HCT116 (cell line): ENCODE measurements at regions not wholly inside any gene's neighbourhood (a gene's known extent, or its start where the extent isn't known, plus 50 kb on each side); places are given as distances from the start of the nearest gene placed in this dataset.

Experiments used
- ATAC-seq: fragments of 200-7000 bp; cut with Tn5 transposase; 2 replicates; pipeline ENCODE4 v1.9.1; 2020; ENCODE audit warnings: mild to moderate bottlenecking, moderate library complexity
- BruUV-seq: library from RNA; stranded (reverse); fragments of 400-500 nt; replicated peaks from 2 replicates; lab custom pipeline; 2021; lab: Mats Ljungman, UMichigan
- CTCF ChIA-PET: fragments of 300-600 bp; sonication (Branson Sonifier 250); formaldehyde crosslinking; loops from one replicate; lab custom pipeline; 2021; ENCODE audit warnings: antibody characterized with exemption; lab: Charles Lee
- POLR2A ChIA-PET: fragments of 300-600, 350-600 bp; sonication (Branson Sonifier 250); formaldehyde crosslinking; loops from one replicate; lab custom pipeline; 2021; ENCODE audit warnings: antibody characterized with exemption; lab: Charles Lee
- RAD21 ChIA-PET, 2 experiments: fragments of 300-600 bp; sonication (Branson Sonifier 250); formaldehyde crosslinking; loops; one replicate each; lab custom pipeline; 2023; ENCODE audit warnings: low total read pairs in 2 of 2; ENCODE audit not compliant: uncharacterized antibody in 2 of 2, unreplicated experiment in 2 of 2, low non-redundant PET in 1 of 2; lab: Charles Lee
- DNase-seq: peaks from one replicate; pipeline ENCODE4 v3.0.0-alpha.2; 2010; ENCODE audit warnings: low read depth, low spot score
- H2AFZ ChIP-seq: fragments of 200-600 bp; shearing (Covaris generic), sonication (generic); 2 replicates; pipeline ENCODE4 v1.6.1; 2017; ENCODE audit warnings: low read depth, mixed run types, mixed read lengths, antibody characterized with exemption, low read length; ENCODE audit not compliant: poor library complexity, severe bottlenecking
- H3K27ac ChIP-seq: 2 replicates; pipeline ENCODE4 v1.5.1; 2012; ENCODE audit warnings: low read depth, low read length
- H3K27me3 ChIP-seq: fragments of 200-600 bp; sonication (generic); 2 replicates; pipeline ENCODE4 v1.6.1; 2016; ENCODE audit warnings: mixed run types, low read length, mixed read lengths; ENCODE audit not compliant: insufficient read depth
- H3K36me3 ChIP-seq, 2 experiments: fragments of 200-500 bp in 1 of 2; fragments of 200-600 bp in 1 of 2; sonication (Bioruptor generic) in 1 of 2; sonication (generic) in 1 of 2; 2 replicates each; pipeline versions ENCODE4 v1.5.1 to v1.6.1; 2014 to 2016; ENCODE audit warnings: low read length in 2 of 2, inconsistent platforms in 1 of 2, mixed read lengths in 1 of 2, mixed run types in 1 of 2; ENCODE audit not compliant: insufficient read depth in 2 of 2, control insufficient read depth in 1 of 2
- H3K4me1 ChIP-seq, 2 experiments: fragments of 200-600 bp in 1 of 2; sonication (generic) in 1 of 2; 2 replicates each; pipeline versions ENCODE4 v1.5.1 to v1.6.1; 2012 to 2017; ENCODE audit warnings: low read length in 2 of 2, inconsistent platforms in 1 of 2, mild to moderate bottlenecking in 1 of 2, mixed read lengths in 1 of 2, mixed run types in 1 of 2, moderate library complexity in 1 of 2; ENCODE audit not compliant: insufficient read depth in 2 of 2, control insufficient read depth in 1 of 2
- H3K4me2 ChIP-seq: fragments of 200-600 bp; sonication (generic); 2 replicates; pipeline ENCODE4 v1.6.1; 2017; ENCODE audit warnings: mixed run types, low read length, mixed read lengths
- H3K4me3 ChIP-seq, 2 experiments: fragments of 200-600 bp in 1 of 2; sonication (generic) in 1 of 2; replicated peaks in 1 of 2; 2 replicates each; pipeline ENCODE4 v1.5.1; 2011 to 2016; ENCODE audit warnings: low read length in 2 of 2, control low read depth in 1 of 2, low read depth in 1 of 2, mild to moderate bottlenecking in 1 of 2, mixed read lengths in 1 of 2, mixed run types in 1 of 2
- H3K79me2 ChIP-seq: fragments of 200-600 bp; sonication (generic); 2 replicates; pipeline ENCODE4 v1.6.1; 2017; ENCODE audit warnings: mild to moderate bottlenecking, mixed run types, low read length, moderate library complexity, mixed read lengths; ENCODE audit not compliant: insufficient read depth
- H3K9ac ChIP-seq: fragments of 200-600 bp; sonication (generic); 2 replicates; pipeline ENCODE4 v1.6.1; 2016; ENCODE audit warnings: low read length, mixed read lengths
- H3K9me2 ChIP-seq: fragments of 200-600 bp; sonication (generic), shearing (Covaris generic); 2 replicates; pipeline ENCODE4 v1.6.1; 2017; ENCODE audit warnings: mixed run types, mild to moderate bottlenecking, moderate library complexity; ENCODE audit not compliant: insufficient read depth
- H3K9me3 ChIP-seq, 2 experiments: fragments of 200-500 bp in 1 of 2; fragments of 200-600 bp in 1 of 2; sonication (Bioruptor generic) in 1 of 2; sonication (generic) in 1 of 2; 2 replicates each; pipeline ENCODE4 v1.6.1; 2014 to 2017; ENCODE audit warnings: low read length in 2 of 2, mixed read lengths in 2 of 2, inconsistent platforms in 1 of 2, low read depth in 1 of 2, mild to moderate bottlenecking in 1 of 2, mixed run types in 1 of 2, moderate library complexity in 1 of 2; ENCODE audit not compliant: control insufficient read depth in 1 of 2, insufficient read depth in 1 of 2
- H4K20me1 ChIP-seq: fragments of 200-600 bp; sonication (generic), shearing (Covaris generic); 2 replicates; pipeline ENCODE4 v1.6.1; 2017; ENCODE audit warnings: mixed run types, mild to moderate bottlenecking, moderate library complexity; ENCODE audit not compliant: insufficient read depth
- EGR1 ChIP-seq: IDR thresholded peaks from 2 replicates; pipeline ENCODE4 v1.6.1; 2012; ENCODE audit warnings: low read depth
- EZH2 ChIP-seq: fragments of 200-600 bp; sonication (generic); IDR thresholded peaks from 2 replicates; pipeline ENCODE4 v1.6.1; 2017; ENCODE audit warnings: antibody characterized with exemption, mixed run types
- EZH2phosphoT487 ChIP-seq: fragments of 200-600 bp; IDR thresholded peaks from 2 replicates; pipeline ENCODE4 v1.6.1; 2018; ENCODE audit warnings: antibody characterized with exemption, borderline replicate concordance
- JUND ChIP-seq: IDR thresholded peaks from 2 replicates; pipeline ENCODE4 v1.6.1; 2012
- POLR2A ChIP-seq: IDR thresholded peaks from 2 replicates; pipeline ENCODE4 v1.7.0; 2011; ENCODE audit warnings: borderline replicate concordance; ENCODE audit not compliant: insufficient read depth, insufficient read length; ENCODE audit errors: extremely low read depth
- SIN3A ChIP-seq: IDR thresholded peaks from 2 replicates; pipeline ENCODE4 v1.6.1; 2012; ENCODE audit warnings: low read depth
- SP1 ChIP-seq: IDR thresholded peaks from 2 replicates; pipeline ENCODE4 v1.6.1; 2012; ENCODE audit warnings: low read depth
- TCF7L2 ChIP-seq: IDR thresholded peaks from 2 replicates; pipeline ENCODE4 v1.7.0; 2011; ENCODE audit warnings: borderline replicate concordance, inconsistent platforms; ENCODE audit not compliant: insufficient read depth, insufficient read length; ENCODE audit errors: extremely low read depth
- YY1 ChIP-seq: IDR thresholded peaks from 2 replicates; pipeline ENCODE4 v1.6.1; 2011; ENCODE audit warnings: low read length, low read depth, moderate library complexity, mild to moderate bottlenecking; ENCODE audit not compliant: insufficient replicate concordance; ENCODE audit errors: extremely low read depth
- ZNF274 ChIP-seq: fragments of 200-500 bp; sonication (Bioruptor generic); IDR thresholded peaks from 2 replicates; pipeline ENCODE4 v1.6.1; 2014; ENCODE audit warnings: mild to moderate bottlenecking, low read depth, low read length, inconsistent platforms
- intact Hi-C: fragments of 100-400 bp; cut with micrococcal nuclease; formaldehyde crosslinking; loops from 2 replicates; pipeline ENCODE4 v1.10.0; 2022
- TF ChIP-seq, protein P1 (sequence below): IDR thresholded peaks from 2 replicates; pipeline ENCODE4 v1.6.1; 2012; ENCODE audit warnings: low read depth
- TF ChIP-seq, protein P2 (sequence below): IDR thresholded peaks from 2 replicates; pipeline ENCODE4 v1.6.1; 2011; ENCODE audit warnings: mild to moderate bottlenecking, low read length, moderate library complexity; ENCODE audit not compliant: insufficient replicate concordance; ENCODE audit errors: extremely low read depth
- TF ChIP-seq, protein P3 (sequence below): IDR thresholded peaks from 2 replicates; pipeline ENCODE4 v1.6.1; 2012

DNA sequence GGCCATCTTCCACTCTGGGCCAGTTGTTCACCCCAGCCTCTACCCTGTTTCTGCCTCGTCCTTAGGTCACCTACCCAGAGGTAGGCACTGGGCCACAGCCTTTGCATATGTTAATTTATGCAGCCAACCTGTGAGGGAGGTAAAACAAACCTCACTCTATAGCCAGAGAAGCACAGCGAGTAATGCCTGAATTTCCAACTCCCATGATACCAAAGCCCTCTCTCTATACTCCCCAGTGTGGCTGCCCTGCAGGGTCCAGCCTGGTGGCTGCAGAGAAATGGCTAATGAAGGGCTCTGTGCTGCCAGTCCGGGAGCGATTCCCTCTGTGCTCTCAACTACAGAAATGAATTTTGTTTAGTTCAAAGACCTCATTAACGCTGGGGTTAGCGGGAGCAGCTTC, 397.0 kb upstream of the CCL2 start:
- no peaks in the 10 kb centered on the region for H4K20me1 ChIP-seq
- H3K27me3 ChIP-seq, result no peaks in the 10 kb centered on the region
- no peak overlapping the region for H3K9ac ChIP-seq
- peaks cover 0 to 12% of the 10 kb centered on the region in 2 experiments; a peak in 2 of 4 replicates for H3K9me3 ChIP-seq
- no peaks in the 10 kb centered on the region for H3K4me1 ChIP-seq
- ATAC-seq (no peak), DNase-seq (no peak)
- H3K4me2 ChIP-seq, result no peak overlapping the region
- TF ChIP-seq, protein P1, sequence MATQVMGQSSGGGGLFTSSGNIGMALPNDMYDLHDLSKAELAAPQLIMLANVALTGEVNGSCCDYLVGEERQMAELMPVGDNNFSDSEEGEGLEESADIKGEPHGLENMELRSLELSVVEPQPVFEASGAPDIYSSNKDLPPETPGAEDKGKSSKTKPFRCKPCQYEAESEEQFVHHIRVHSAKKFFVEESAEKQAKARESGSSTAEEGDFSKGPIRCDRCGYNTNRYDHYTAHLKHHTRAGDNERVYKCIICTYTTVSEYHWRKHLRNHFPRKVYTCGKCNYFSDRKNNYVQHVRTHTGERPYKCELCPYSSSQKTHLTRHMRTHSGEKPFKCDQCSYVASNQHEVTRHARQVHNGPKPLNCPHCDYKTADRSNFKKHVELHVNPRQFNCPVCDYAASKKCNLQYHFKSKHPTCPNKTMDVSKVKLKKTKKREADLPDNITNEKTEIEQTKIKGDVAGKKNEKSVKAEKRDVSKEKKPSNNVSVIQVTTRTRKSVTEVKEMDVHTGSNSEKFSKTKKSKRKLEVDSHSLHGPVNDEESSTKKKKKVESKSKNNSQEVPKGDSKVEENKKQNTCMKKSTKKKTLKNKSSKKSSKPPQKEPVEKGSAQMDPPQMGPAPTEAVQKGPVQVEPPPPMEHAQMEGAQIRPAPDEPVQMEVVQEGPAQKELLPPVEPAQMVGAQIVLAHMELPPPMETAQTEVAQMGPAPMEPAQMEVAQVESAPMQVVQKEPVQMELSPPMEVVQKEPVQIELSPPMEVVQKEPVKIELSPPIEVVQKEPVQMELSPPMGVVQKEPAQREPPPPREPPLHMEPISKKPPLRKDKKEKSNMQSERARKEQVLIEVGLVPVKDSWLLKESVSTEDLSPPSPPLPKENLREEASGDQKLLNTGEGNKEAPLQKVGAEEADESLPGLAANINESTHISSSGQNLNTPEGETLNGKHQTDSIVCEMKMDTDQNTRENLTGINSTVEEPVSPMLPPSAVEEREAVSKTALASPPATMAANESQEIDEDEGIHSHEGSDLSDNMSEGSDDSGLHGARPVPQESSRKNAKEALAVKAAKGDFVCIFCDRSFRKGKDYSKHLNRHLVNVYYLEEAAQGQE, result no peak
- TF ChIP-seq EZH2phosphoT487, result no peak
- RAD21 ChIA-PET, result no interaction called here
- CTCF ChIA-PET, result no interaction called here
- POLR2A ChIA-PET, result no interaction called here
- H3K36me3 ChIP-seq, result no peaks in the 10 kb centered on the region
- intact Hi-C loops, result no loop called here
- no peak overlapping the region for H2AFZ ChIP-seq
- no peaks in the 10 kb centered on the region for H3K79me2 ChIP-seq
- no peak overlapping the region for H3K27ac ChIP-seq
- no TSS peak for BruUV-seq
- H3K9me2 ChIP-seq, result no peaks in the 10 kb centered on the region
- no peak overlapping the region for H3K4me3 ChIP-seq

DNA sequence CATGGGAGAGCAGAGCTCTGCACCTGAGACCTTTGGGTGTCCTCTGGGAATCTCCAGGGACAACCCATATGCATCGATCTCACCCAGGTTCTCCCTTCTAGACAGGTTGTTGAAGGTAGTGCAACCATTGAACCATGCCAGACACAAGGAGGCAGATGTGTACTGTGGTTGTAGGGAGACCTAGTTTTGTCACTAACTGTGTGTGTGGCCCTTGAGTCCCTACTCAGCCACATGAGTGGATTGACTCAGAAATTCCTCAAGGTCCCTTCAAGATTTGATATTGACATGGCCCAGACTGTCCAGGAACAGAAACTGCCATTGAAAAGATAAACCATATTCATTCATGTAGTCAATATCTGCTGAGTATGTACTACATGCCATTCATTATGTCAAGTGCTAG, 396.4 kb upstream of the CCL2 start:
- Histone ChIP-seq H4K20me1 (no peaks in the 10 kb centered on the region), H2AFZ (no peak overlapping the region), H3K27me3 (no peaks in the 10 kb centered on the region), H3K9ac (no peak overlapping the region), H3K27ac (no peak overlapping the region), H3K79me2 (no peaks in the 10 kb centered on the region), H3K9me3 (peaks cover 0 to 12% of the 10 kb centered on the region in 2 experiments; a peak in 2 of 4 replicates), H3K9me2 (no peaks in the 10 kb centered on the region), H3K4me3 (no peak overlapping the region), H3K36me3 (no peaks in the 10 kb centered on the region), H3K4me2 (no peak overlapping the region), H3K4me1 (no peaks in the 10 kb centered on the region)
- intact Hi-C loops, result no loop called here
- ChIA-PET CTCF (no interaction called here), POLR2A (no interaction called here), RAD21 (no interaction called here)
- ATAC-seq, result no peak
- no TSS peak for BruUV-seq
- TF ChIP-seq, protein P2, sequence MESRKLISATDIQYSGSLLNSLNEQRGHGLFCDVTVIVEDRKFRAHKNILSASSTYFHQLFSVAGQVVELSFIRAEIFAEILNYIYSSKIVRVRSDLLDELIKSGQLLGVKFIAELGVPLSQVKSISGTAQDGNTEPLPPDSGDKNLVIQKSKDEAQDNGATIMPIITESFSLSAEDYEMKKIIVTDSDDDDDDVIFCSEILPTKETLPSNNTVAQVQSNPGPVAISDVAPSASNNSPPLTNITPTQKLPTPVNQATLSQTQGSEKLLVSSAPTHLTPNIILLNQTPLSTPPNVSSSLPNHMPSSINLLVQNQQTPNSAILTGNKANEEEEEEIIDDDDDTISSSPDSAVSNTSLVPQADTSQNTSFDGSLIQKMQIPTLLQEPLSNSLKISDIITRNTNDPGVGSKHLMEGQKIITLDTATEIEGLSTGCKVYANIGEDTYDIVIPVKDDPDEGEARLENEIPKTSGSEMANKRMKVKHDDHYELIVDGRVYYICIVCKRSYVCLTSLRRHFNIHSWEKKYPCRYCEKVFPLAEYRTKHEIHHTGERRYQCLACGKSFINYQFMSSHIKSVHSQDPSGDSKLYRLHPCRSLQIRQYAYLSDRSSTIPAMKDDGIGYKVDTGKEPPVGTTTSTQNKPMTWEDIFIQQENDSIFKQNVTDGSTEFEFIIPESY, result no peak
- TF ChIP-seq SP1 (no peak), ZNF274 (no peak), POLR2A (no peak), JUND (no peak), SIN3A (no peak), TCF7L2 (no peak), YY1 (no peak), EZH2 (no peak), EGR1 (no peak)
- TF ChIP-seq, protein P3, sequence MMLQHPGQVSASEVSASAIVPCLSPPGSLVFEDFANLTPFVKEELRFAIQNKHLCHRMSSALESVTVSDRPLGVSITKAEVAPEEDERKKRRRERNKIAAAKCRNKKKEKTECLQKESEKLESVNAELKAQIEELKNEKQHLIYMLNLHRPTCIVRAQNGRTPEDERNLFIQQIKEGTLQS, result no peak
- no peak for DNase-seq
